ENCODE measurements at regions not wholly inside any gene's neighbourhood (a gene's known extent, or its start where the extent isn't known, plus 50 kb on each side); places are given as distances from the start of the nearest gene placed in this dataset.

DNA sequence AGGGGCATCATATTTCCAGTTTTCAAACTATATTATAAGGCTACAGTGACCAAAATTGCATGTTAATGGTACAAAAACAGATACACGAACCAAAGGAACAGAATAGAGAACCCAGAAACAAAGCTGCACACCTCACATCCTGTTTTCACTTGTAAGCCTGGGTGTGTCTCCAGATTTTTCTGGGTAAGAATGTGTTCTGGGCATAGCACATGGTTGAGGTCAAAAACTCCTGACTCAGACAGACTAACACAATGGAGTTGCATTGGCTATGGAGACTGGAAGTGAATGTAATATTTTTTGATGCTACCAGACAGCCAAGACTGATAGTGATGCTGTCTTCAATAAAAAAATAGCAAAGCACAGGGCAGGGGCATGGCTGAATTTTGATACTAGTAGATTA lies 1175.2 kb downstream of the NXPH1 start:
- Histone ChIP-seq H3K27me3 (ENCODE audit: control insufficient read depth, insufficient read depth, low read length) (no peaks in the 10 kb centered on the region), H3K9ac (ENCODE audit: low read depth, low read length) (no peak overlapping the region), H3K36me3 (ENCODE audit: control insufficient read depth, insufficient read depth, low read length) (no peaks in the 10 kb centered on the region), H3K4me3 (ENCODE audit: insufficient read depth, low read depth, low read length) (no peak overlapping the region), H2BK20ac (ENCODE audit: low read depth, low read length) (no peak overlapping the region), H3K79me1 (ENCODE audit: low read depth in 1 of 2, low read length in 2 of 2) (no peaks in the 10 kb centered on the region), H3K27ac (ENCODE audit: insufficient read depth, low read length) (no peak overlapping the region), H2AK5ac (ENCODE audit: low read depth, low read length) (no peak overlapping the region), H3K9me3 (ENCODE audit: control insufficient read depth, insufficient read depth, low read length) (peaks cover 2% of the 10 kb centered on the region; the same call in 1 of the 2 replicates), H2AFZ (replicated peaks; ENCODE audit: low read length, poor library complexity) (no peak overlapping the region), H3K4me1 (ENCODE audit: control insufficient read depth, insufficient read depth, low read length) (no peaks in the 10 kb centered on the region), H3K18ac (ENCODE audit: low read depth, low read length) (no peak overlapping the region), H3K56ac (ENCODE audit: extremely low read depth, insufficient read depth, low read length) (no peak overlapping the region), H4K91ac (ENCODE audit: insufficient read depth, low read depth, low read length) (no peak overlapping the region), H2AK9ac (replicated peaks; ENCODE audit: low read depth, low read length, poor library complexity) (no peak overlapping the region), H2BK120ac (ENCODE audit: low read depth, low read length) (no peak overlapping the region), H3K9me1 (ENCODE audit: insufficient read depth, low read length) (no peaks in the 10 kb centered on the region), H3K23ac (ENCODE audit: low read depth, low read length) (no peak overlapping the region), H4K5ac (ENCODE audit: low read depth, low read length) (no peak overlapping the region), H3K4me2 (ENCODE audit: low read depth, low read length) (no peak overlapping the region), H2BK15ac (ENCODE audit: low read depth, low read length) (no peak overlapping the region), H2BK5ac (ENCODE audit: low read depth, low read length, poor library complexity, severe bottlenecking) (no peak overlapping the region), H3K4ac (ENCODE audit: low read depth, low read length) (no peak overlapping the region), H4K20me1 (ENCODE audit: insufficient read depth, low read length) (no peaks in the 10 kb centered on the region), H4K8ac (ENCODE audit: low read depth in 2 of 2, low read length in 2 of 2) (no peak overlapping the region), H3K14ac (replicated peaks; ENCODE audit: low read depth, low read length) (no peak overlapping the region)
- DNase-seq, result no peak
- no peak for ATAC-seq (ENCODE audit: low read depth)
- no TSS peak for BruUV-seq (replicated peaks)
- TF ChIP-seq RCOR1 (IDR thresholded peaks at IDR 0.05; ENCODE audit: insufficient replicate concordance, low read length) (no peak), RFX5 (IDR thresholded peaks at IDR 0.05; ENCODE audit: low read depth, low read length) (no peak), SMC3 (IDR thresholded peaks at IDR 0.05; ENCODE audit: low read depth, low read length) (no peak), BHLHE40 (IDR thresholded peaks at IDR 0.05; ENCODE audit: low read depth, low read length) (no peak), MAFK (IDR thresholded peaks at IDR 0.05; ENCODE audit: low read depth, low read length) (no peak), CHD1 (IDR thresholded peaks at IDR 0.05; ENCODE audit: low read depth, low read length) (no peak)
- TF ChIP-seq, protein P1, sequence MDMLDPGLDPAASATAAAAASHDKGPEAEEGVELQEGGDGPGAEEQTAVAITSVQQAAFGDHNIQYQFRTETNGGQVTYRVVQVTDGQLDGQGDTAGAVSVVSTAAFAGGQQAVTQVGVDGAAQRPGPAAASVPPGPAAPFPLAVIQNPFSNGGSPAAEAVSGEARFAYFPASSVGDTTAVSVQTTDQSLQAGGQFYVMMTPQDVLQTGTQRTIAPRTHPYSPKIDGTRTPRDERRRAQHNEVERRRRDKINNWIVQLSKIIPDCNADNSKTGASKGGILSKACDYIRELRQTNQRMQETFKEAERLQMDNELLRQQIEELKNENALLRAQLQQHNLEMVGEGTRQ (IDR thresholded peaks at IDR 0.05; ENCODE audit: low read depth, low read length), result no peak
- TF ChIP-seq, protein P2, sequence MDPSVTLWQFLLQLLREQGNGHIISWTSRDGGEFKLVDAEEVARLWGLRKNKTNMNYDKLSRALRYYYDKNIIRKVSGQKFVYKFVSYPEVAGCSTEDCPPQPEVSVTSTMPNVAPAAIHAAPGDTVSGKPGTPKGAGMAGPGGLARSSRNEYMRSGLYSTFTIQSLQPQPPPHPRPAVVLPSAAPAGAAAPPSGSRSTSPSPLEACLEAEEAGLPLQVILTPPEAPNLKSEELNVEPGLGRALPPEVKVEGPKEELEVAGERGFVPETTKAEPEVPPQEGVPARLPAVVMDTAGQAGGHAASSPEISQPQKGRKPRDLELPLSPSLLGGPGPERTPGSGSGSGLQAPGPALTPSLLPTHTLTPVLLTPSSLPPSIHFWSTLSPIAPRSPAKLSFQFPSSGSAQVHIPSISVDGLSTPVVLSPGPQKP (IDR thresholded peaks at IDR 0.05; ENCODE audit: borderline replicate concordance, low read depth, low read length), result no peak
- TF ChIP-seq, protein P3, sequence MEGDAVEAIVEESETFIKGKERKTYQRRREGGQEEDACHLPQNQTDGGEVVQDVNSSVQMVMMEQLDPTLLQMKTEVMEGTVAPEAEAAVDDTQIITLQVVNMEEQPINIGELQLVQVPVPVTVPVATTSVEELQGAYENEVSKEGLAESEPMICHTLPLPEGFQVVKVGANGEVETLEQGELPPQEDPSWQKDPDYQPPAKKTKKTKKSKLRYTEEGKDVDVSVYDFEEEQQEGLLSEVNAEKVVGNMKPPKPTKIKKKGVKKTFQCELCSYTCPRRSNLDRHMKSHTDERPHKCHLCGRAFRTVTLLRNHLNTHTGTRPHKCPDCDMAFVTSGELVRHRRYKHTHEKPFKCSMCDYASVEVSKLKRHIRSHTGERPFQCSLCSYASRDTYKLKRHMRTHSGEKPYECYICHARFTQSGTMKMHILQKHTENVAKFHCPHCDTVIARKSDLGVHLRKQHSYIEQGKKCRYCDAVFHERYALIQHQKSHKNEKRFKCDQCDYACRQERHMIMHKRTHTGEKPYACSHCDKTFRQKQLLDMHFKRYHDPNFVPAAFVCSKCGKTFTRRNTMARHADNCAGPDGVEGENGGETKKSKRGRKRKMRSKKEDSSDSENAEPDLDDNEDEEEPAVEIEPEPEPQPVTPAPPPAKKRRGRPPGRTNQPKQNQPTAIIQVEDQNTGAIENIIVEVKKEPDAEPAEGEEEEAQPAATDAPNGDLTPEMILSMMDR (conservative IDR thresholded peaks at IDR 0.05; ENCODE audit: low read depth, low read length), result no peak
- intact Hi-C loops (cut with micrococcal nuclease), result no loop called here
- no CpG with 5 or more reads among the region's 1 CpG for WGBS, 2 experiments (ENCODE audit: extremely low coverage in 2 of 2, insufficient read length in 1 of 2)
- POLR2A ChIA-PET (ENCODE audit: unreplicated experiment), result no interaction called here
- CTCF ChIA-PET, result no interaction called here
- in situ Hi-C loops (cut with MboI; ENCODE audit: low sequenced_read_pairs), result no loop called here
- dilution Hi-C loops (cut with HindIII; ENCODE audit: low sequenced_read_pairs, unreplicated experiment), result no loop called here

Measured in IMR-90 (cell line).